ENCODE measurements at regions not wholly inside any gene's neighbourhood (a gene's known extent, or its start where the extent isn't known, plus 50 kb on each side); places are given as distances from the start of the nearest gene placed in this dataset.
"Not testable (repeated sequence)": the region's sequence is repeated elsewhere in the genome, so short reads cannot be mapped to it uniquely, and the experiment has no call there.

DNA sequence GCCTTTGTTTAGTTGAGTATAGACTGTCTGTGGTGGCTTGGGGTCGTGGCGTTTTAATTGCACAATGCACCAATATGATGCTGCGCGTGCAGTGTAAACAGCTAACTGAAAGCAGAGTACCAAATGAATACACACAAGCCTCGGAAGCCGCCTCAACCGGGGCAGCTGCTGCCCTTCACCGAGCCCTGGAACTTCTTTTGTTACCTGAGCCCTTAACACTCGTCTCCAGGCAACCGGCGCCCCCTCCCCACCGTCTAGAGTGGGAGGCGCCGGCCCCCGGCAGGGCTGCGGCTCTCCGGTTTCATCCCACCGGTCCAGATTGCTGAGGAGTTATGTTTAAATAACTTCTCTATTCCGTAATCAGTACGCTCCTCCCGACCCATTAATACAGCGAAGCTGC lies 173.2 kb upstream of the TBL1X start:
- ChIA-PET CTCF (no interaction called here), POLR2A (interaction anchor here (0.8 kb wide), 1 partner anchor 13 kb away, joined by 3 read pairs; no protein-coding TSS in a partner anchor)
- no peaks in the 10 kb centered on the region for H3K9me3 ChIP-seq (ENCODE audit: control insufficient read depth, insufficient read depth, low read length)
- no peak overlapping the region for H3K4me3 ChIP-seq (ENCODE audit: low read depth, low read length)
- H3K27ac ChIP-seq (ENCODE audit: low read depth, low read length) = no peak overlapping the region
- H3K27me3 ChIP-seq (ENCODE audit: control insufficient read depth, insufficient read depth, low read length) = no peaks in the 10 kb centered on the region
- TF ChIP-seq, protein P1, sequence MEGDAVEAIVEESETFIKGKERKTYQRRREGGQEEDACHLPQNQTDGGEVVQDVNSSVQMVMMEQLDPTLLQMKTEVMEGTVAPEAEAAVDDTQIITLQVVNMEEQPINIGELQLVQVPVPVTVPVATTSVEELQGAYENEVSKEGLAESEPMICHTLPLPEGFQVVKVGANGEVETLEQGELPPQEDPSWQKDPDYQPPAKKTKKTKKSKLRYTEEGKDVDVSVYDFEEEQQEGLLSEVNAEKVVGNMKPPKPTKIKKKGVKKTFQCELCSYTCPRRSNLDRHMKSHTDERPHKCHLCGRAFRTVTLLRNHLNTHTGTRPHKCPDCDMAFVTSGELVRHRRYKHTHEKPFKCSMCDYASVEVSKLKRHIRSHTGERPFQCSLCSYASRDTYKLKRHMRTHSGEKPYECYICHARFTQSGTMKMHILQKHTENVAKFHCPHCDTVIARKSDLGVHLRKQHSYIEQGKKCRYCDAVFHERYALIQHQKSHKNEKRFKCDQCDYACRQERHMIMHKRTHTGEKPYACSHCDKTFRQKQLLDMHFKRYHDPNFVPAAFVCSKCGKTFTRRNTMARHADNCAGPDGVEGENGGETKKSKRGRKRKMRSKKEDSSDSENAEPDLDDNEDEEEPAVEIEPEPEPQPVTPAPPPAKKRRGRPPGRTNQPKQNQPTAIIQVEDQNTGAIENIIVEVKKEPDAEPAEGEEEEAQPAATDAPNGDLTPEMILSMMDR (IDR thresholded peaks at IDR 0.05; ENCODE audit: low read depth, low read length) = no peak
- no peak for DNase-seq (ENCODE audit: low read depth, low spot score)

DNA sequence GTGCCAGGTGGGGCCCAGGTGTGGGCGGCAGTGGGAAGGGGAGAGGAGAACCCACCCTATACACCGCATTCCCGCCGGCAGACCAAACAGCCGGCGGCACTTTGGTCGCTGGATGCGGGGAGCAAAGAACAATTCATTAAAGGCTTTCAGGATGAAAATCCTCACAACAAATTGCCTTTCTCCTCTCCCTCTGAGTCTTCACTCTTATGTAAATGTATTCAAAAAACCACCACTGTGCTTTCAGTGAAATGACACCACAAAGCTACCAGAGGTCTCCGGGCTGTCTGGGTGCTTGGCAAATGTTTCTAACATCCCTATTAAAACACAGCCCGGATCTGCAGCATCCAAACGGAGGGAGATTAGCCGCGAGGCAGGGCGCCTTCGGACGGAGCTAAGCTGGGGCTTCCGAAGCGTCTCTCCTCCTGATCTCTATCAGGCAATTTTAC lies 171.8 kb upstream of the TBL1X start:
- Histone ChIP-seq H3K27me3 (ENCODE audit: control insufficient read depth, insufficient read depth, low read length) (no peaks in the 10 kb centered on the region), H3K4me3 (ENCODE audit: low read depth, low read length) (no peak overlapping the region), H3K9me3 (ENCODE audit: control insufficient read depth, insufficient read depth, low read length) (no peaks in the 10 kb centered on the region), H3K27ac (ENCODE audit: low read depth, low read length) (no peak overlapping the region)
- TF ChIP-seq, protein P1 (IDR thresholded peaks at IDR 0.05; ENCODE audit: low read depth, low read length) = no peak
- ChIA-PET CTCF (no interaction called here), POLR2A (interaction anchor here (0.6 kb wide), 1 partner anchor 55 kb away, joined by 6 read pairs; no protein-coding TSS in a partner anchor)
- no peak for DNase-seq (ENCODE audit: low read depth, low spot score)

DNA sequence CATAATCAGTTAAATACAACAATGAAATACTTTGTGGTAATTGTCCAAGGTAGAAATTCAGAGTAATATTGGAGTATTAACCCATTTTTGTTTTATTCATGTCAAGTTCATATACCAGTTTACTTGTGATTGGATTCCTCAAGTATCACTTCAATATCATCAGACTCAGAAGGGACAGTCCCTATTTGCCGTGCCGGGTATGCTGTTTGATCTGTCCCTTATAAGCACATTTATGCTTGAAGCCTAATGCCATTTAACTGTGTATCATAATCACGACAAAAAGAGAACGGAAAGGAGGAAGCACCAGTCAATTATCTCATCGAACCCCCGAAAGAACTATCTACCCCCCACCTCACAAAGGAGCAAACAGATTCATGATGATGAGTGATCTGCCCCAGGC lies 171.0 kb upstream of the TBL1X start:
- Histone ChIP-seq H3K9me3 (ENCODE audit: control insufficient read depth, insufficient read depth, low read length) (no peaks in the 10 kb centered on the region), H3K4me3 (ENCODE audit: low read depth, low read length) (no peak overlapping the region), H3K27ac (ENCODE audit: low read depth, low read length) (no peak overlapping the region), H3K27me3 (ENCODE audit: control insufficient read depth, insufficient read depth, low read length) (no peaks in the 10 kb centered on the region)
- ChIA-PET CTCF (no interaction called here), POLR2A (no interaction called here)
- DNase-seq (ENCODE audit: low read depth, low spot score) = no peak
- TF ChIP-seq, protein P1 (IDR thresholded peaks at IDR 0.05; ENCODE audit: low read depth, low read length) = no peak

DNA sequence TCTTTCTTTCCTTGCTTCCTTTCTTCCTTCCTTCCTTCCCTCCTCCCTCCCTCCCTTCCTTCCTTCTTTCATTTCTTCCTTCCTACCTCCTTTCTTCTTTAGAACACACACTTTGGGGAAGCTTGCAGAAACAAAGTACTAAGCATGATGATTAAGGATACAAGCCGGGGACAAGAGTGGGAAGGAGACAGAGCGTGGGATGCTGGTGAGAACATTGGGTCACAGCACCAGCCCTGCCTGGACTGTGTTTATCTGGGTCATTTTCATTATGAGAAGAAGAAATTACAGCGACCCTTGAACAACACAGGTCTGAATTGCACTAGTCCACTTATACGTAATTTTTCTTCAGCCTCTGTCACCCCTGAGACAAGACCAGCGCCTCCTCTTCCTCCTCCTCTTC lies 169.3 kb upstream of the TBL1X start:
- Histone ChIP-seq H3K27me3 (ENCODE audit: control insufficient read depth, insufficient read depth, low read length) (no peaks in the 10 kb centered on the region), H3K4me3 (ENCODE audit: low read depth, low read length) (no peak overlapping the region), H3K27ac (ENCODE audit: low read depth, low read length) (no peak overlapping the region), H3K9me3 (ENCODE audit: control insufficient read depth, insufficient read depth, low read length) (no peaks in the 10 kb centered on the region)
- no peak for DNase-seq (ENCODE audit: low read depth, low spot score)
- POLR2A ChIA-PET = interaction anchor here (0.7 kb wide), 1 partner anchor 203 kb away, joined by 4 read pairs; no protein-coding TSS in a partner anchor
- TF ChIP-seq, protein P1 (IDR thresholded peaks at IDR 0.05; ENCODE audit: low read depth, low read length) = no peak
- CTCF ChIA-PET = interaction anchor here (0.7 kb wide), 1 partner anchor 546 kb away, joined by 3 read pairs; no protein-coding TSS in a partner anchor

DNA sequence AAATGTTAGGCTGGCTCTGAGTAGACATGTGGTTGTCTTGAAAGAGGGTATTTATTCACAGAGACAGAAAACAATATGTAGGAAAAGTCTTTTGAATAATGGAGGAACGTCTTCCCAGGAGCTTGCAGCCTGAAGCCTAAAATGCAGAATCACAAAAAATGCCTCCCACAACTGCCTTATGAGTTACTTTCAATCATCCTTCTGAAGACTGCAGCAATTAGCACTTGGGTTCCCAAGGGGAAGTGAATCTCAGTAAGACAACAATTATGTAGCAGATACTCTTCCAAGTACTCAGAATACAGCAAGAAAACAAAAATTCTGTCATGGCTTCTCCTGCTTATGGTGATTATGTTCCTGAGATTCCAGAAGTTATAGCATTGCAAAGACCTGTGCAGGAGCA lies 166.6 kb upstream of the TBL1X start:
- CTCF ChIA-PET = interaction anchor here (1.3 kb wide), 1 partner anchor 14 kb away, joined by 3 read pairs; no protein-coding TSS in a partner anchor
- no peak overlapping the region for H3K27ac ChIP-seq (ENCODE audit: low read depth, low read length)
- DNase-seq (ENCODE audit: low read depth, low spot score) = no peak
- H3K9me3 ChIP-seq (ENCODE audit: control insufficient read depth, insufficient read depth, low read length) = no peaks in the 10 kb centered on the region
- H3K27me3 ChIP-seq (ENCODE audit: control insufficient read depth, insufficient read depth, low read length) = no peaks in the 10 kb centered on the region
- H3K4me3 ChIP-seq (ENCODE audit: low read depth, low read length) = no peak overlapping the region
- TF ChIP-seq, protein P1 (IDR thresholded peaks at IDR 0.05; ENCODE audit: low read depth, low read length) = no peak
- POLR2A ChIA-PET = no interaction called here

DNA sequence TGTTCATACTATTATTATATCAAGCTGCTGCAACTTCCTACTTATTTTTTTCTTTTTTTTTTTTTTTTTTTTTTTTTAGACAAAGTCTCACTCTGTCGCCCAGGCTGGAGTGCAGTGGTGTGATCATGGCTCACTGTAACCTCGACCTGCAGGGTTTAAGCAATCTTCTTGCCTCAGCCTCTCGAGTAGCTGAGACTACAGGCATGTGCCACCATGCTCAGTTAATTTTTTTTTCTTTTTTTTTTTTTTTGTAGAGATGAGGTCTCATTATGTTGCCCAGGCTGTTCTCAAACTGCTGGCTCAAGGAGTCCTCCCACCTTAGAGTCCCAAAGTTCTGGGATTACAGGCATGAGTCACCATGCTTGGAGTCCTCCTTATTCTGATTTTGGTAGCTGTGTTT lies 165.2 kb upstream of the TBL1X start:
- CTCF ChIA-PET = interaction anchor here (0.7 kb wide), 1 partner anchor 121 kb away, joined by 3 read pairs; no protein-coding TSS in a partner anchor
- DNase-seq (ENCODE audit: low read depth, low spot score); H3K9me3 ChIP-seq (ENCODE audit: control insufficient read depth, insufficient read depth, low read length); H3K27me3 ChIP-seq (ENCODE audit: control insufficient read depth, insufficient read depth, low read length); H3K4me3 ChIP-seq (ENCODE audit: low read depth, low read length); H3K27ac ChIP-seq (ENCODE audit: low read depth, low read length); POLR2A ChIA-PET: not testable (repeated sequence)

Measured in AG04450 (cell line).